ENCODE measurements at regions not wholly inside any gene's neighbourhood (a gene's known extent, or its start where the extent isn't known, plus 50 kb on each side); places are given as distances from the start of the nearest gene placed in this dataset.

- TF ChIP-seq, protein P1, sequence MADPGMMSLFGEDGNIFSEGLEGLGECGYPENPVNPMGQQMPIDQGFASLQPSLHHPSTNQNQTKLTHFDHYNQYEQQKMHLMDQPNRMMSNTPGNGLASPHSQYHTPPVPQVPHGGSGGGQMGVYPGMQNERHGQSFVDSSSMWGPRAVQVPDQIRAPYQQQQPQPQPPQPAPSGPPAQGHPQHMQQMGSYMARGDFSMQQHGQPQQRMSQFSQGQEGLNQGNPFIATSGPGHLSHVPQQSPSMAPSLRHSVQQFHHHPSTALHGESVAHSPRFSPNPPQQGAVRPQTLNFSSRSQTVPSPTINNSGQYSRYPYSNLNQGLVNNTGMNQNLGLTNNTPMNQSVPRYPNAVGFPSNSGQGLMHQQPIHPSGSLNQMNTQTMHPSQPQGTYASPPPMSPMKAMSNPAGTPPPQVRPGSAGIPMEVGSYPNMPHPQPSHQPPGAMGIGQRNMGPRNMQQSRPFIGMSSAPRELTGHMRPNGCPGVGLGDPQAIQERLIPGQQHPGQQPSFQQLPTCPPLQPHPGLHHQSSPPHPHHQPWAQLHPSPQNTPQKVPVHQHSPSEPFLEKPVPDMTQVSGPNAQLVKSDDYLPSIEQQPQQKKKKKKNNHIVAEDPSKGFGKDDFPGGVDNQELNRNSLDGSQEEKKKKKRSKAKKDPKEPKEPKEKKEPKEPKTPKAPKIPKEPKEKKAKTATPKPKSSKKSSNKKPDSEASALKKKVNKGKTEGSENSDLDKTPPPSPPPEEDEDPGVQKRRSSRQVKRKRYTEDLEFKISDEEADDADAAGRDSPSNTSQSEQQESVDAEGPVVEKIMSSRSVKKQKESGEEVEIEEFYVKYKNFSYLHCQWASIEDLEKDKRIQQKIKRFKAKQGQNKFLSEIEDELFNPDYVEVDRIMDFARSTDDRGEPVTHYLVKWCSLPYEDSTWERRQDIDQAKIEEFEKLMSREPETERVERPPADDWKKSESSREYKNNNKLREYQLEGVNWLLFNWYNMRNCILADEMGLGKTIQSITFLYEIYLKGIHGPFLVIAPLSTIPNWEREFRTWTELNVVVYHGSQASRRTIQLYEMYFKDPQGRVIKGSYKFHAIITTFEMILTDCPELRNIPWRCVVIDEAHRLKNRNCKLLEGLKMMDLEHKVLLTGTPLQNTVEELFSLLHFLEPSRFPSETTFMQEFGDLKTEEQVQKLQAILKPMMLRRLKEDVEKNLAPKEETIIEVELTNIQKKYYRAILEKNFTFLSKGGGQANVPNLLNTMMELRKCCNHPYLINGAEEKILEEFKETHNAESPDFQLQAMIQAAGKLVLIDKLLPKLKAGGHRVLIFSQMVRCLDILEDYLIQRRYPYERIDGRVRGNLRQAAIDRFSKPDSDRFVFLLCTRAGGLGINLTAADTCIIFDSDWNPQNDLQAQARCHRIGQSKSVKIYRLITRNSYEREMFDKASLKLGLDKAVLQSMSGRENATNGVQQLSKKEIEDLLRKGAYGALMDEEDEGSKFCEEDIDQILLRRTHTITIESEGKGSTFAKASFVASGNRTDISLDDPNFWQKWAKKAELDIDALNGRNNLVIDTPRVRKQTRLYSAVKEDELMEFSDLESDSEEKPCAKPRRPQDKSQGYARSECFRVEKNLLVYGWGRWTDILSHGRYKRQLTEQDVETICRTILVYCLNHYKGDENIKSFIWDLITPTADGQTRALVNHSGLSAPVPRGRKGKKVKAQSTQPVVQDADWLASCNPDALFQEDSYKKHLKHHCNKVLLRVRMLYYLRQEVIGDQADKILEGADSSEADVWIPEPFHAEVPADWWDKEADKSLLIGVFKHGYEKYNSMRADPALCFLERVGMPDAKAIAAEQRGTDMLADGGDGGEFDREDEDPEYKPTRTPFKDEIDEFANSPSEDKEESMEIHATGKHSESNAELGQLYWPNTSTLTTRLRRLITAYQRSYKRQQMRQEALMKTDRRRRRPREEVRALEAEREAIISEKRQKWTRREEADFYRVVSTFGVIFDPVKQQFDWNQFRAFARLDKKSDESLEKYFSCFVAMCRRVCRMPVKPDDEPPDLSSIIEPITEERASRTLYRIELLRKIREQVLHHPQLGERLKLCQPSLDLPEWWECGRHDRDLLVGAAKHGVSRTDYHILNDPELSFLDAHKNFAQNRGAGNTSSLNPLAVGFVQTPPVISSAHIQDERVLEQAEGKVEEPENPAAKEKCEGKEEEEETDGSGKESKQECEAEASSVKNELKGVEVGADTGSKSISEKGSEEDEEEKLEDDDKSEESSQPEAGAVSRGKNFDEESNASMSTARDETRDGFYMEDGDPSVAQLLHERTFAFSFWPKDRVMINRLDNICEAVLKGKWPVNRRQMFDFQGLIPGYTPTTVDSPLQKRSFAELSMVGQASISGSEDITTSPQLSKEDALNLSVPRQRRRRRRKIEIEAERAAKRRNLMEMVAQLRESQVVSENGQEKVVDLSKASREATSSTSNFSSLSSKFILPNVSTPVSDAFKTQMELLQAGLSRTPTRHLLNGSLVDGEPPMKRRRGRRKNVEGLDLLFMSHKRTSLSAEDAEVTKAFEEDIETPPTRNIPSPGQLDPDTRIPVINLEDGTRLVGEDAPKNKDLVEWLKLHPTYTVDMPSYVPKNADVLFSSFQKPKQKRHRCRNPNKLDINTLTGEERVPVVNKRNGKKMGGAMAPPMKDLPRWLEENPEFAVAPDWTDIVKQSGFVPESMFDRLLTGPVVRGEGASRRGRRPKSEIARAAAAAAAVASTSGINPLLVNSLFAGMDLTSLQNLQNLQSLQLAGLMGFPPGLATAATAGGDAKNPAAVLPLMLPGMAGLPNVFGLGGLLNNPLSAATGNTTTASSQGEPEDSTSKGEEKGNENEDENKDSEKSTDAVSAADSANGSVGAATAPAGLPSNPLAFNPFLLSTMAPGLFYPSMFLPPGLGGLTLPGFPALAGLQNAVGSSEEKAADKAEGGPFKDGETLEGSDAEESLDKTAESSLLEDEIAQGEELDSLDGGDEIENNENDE (IDR thresholded peaks at IDR 0.05; ENCODE audit: insufficient replicate concordance, low read length) = no peak
- TF ChIP-seq CTCF (IDR thresholded peaks at IDR 0.05; ENCODE audit: control extremely low read depth in 1 of 3, insufficient read depth in 1 of 3, low read depth in 1 of 3, low read length in 3 of 3) = no peak
- TF ChIP-seq SUZ12 (IDR thresholded peaks at IDR 0.05; ENCODE audit: low read length) = no peak
- no peak for TF ChIP-seq SIN3A (conservative IDR thresholded peaks at IDR 0.05 in 1 of 2, IDR thresholded peaks at IDR 0.05 in 1 of 2; ENCODE audit: low read depth in 1 of 2, low read length in 2 of 2)
Observed at GRCh38 chr15:94804613-94805012, 573.3 kb downstream of the MCTP2 start (continued).

Measured in H1 (cell line).